K562 (cell line): ENCODE measurements at regions not wholly inside any gene's neighbourhood (a gene's known extent, or its start where the extent isn't known, plus 50 kb on each side); places are given as distances from the start of the nearest gene placed in this dataset.

ENCODE experiments used
- ATAC-seq: fragments of 200-7000 bp; cut with Tn5 transposase; 3 replicates; pipeline ENCODE4 v1.9.1; 2020; ENCODE audit warnings: moderate library complexity
- BruUV-seq: library from RNA; stranded (reverse); fragments of 400-500 nt; replicated peaks from 2 replicates; lab custom pipeline; 2021; lab: Mats Ljungman, UMichigan
- CTCF ChIA-PET: fragments of 300-600 bp; formaldehyde crosslinking; extraction: SDS; loops from one replicate; lab custom pipeline; 2021; ENCODE audit warnings: low intra/inter-chr PET ratio; lab: Yijun Ruan, JAX
- POLR2A ChIA-PET: fragments of 300-600, 350-650 bp; sonication (Branson Sonifier 250); formaldehyde crosslinking; extraction: SDS; loops from one replicate; lab custom pipeline; 2021; ENCODE audit warnings: antibody characterized with exemption, inconsistent platforms; lab: Yijun Ruan, JAX
- DNase-seq, 4 experiments: peaks; one replicate each; pipeline versions ENCODE4 v3.0.0 to v3.0.0-alpha.2; 2011 to 2018; ENCODE audit warnings: low spot score in 3 of 4, mixed read lengths in 3 of 4; ENCODE audit errors: extremely low read depth in 1 of 4
- FAIRE-seq: peaks from 2 replicates; lab custom pipeline; 2011; peaks lifted over from hg19 to GRCh38; lab: Jason Lieb, UNC
- H2AFZ ChIP-seq: 2 replicates; pipeline ENCODE4 v1.6.0; 2011; ENCODE audit warnings: low read depth, low read length, control low read depth, inconsistent platforms
- H3K27ac ChIP-seq: fragments of 200-600 bp; 3 replicates; pipeline ENCODE4 v1.8.0; 2011; ENCODE audit warnings: low read depth, mild to moderate bottlenecking, control low read depth, inconsistent platforms, low read length, moderate library complexity, mixed read lengths; ENCODE audit errors: extremely low read depth
- H3K27me3 ChIP-seq, 2 experiments: fragments of 300-600 bp in 1 of 2; 2 replicates in 1 of 2; 3 replicates in 1 of 2; pipeline versions ENCODE4 v1.6.0 to v1.8.0; 2011; ENCODE audit warnings: inconsistent platforms in 2 of 2, low read length in 2 of 2, mild to moderate bottlenecking in 1 of 2, mixed read lengths in 1 of 2, moderate library complexity in 1 of 2; ENCODE audit not compliant: control insufficient read depth in 2 of 2, insufficient read depth in 2 of 2
- H3K36me3 ChIP-seq: fragments of 300-600 bp; 3 replicates; pipeline ENCODE4 v1.8.0; 2011; ENCODE audit warnings: mild to moderate bottlenecking, low read length, inconsistent platforms; ENCODE audit not compliant: control insufficient read depth, insufficient read depth
- H3K4me1 ChIP-seq, 2 experiments: fragments of 200-600 bp in 1 of 2; replicated peaks in 1 of 2; 2 replicates in 1 of 2; 3 replicates in 1 of 2; pipeline versions ENCODE4 v1.5.1 to v1.8.0; 2011; ENCODE audit warnings: inconsistent platforms in 2 of 2, low read length in 2 of 2, mild to moderate bottlenecking in 1 of 2, mixed read lengths in 1 of 2, moderate library complexity in 1 of 2; ENCODE audit not compliant: control insufficient read depth in 2 of 2, insufficient read depth in 2 of 2
- H3K4me2 ChIP-seq: 2 replicates; pipeline ENCODE4 v1.6.1; 2011; ENCODE audit warnings: low read length, control low read depth, inconsistent platforms, mixed read lengths; ENCODE audit not compliant: insufficient read depth
- H3K4me3 ChIP-seq: fragments of 200-600 bp; sonication (generic), shearing (Covaris generic); 2 replicates; pipeline ENCODE4 v1.5.1; 2016; ENCODE audit warnings: control low read depth, inconsistent platforms
- H3K79me2 ChIP-seq: fragments of 200-600 bp; 3 replicates; pipeline ENCODE4 v1.8.0; 2011; ENCODE audit warnings: low read length, inconsistent platforms; ENCODE audit not compliant: control insufficient read depth, insufficient read depth
- H3K9ac ChIP-seq, 2 experiments: 2 replicates each; pipeline versions ENCODE4 v1.6.0 to v1.6.1; 2011; ENCODE audit warnings: low read depth in 2 of 2, low read length in 2 of 2, control low read depth in 1 of 2, inconsistent platforms in 1 of 2, mild to moderate bottlenecking in 1 of 2, mixed read lengths in 1 of 2; ENCODE audit not compliant: insufficient read depth in 1 of 2
- H3K9me1 ChIP-seq: one replicate; pipeline ENCODE4 v1.6.0; 2011; ENCODE audit warnings: inconsistent platforms, mild to moderate bottlenecking, low read length, moderate library complexity; ENCODE audit not compliant: control insufficient read depth, insufficient read depth
- H3K9me3 ChIP-seq: replicated peaks from 2 replicates; pipeline ENCODE4 v1.5.1; 2011; ENCODE audit warnings: low read depth, low read length, inconsistent platforms; ENCODE audit not compliant: control insufficient read depth, insufficient read depth
- H4K20me1 ChIP-seq: replicated peaks from 2 replicates; pipeline ENCODE4 v1.6.1; 2011; ENCODE audit warnings: low read length, inconsistent platforms, mixed read lengths; ENCODE audit not compliant: control insufficient read depth, insufficient read depth
- BMI1 ChIP-seq: fragments of 150-350 bp; IDR thresholded peaks from 2 replicates; pipeline ENCODE4 v1.6.1; 2014; ENCODE audit warnings: low read length
- CHD4 ChIP-seq: fragments of 200-600 bp; sonication (generic); IDR thresholded peaks from 3 replicates; pipeline ENCODE4 v1.6.1; 2012; ENCODE audit warnings: low read depth, mild to moderate bottlenecking, mixed read lengths, low read length, inconsistent platforms; ENCODE audit not compliant: insufficient read depth, insufficient replicate concordance, poor library complexity, severe bottlenecking
- CTBP1 ChIP-seq: fragments of 450-650 bp; IDR thresholded peaks from 2 replicates; pipeline ENCODE4 v1.6.1; 2016; ENCODE audit warnings: borderline replicate concordance
- HDAC6 ChIP-seq: IDR thresholded peaks from 2 replicates; pipeline ENCODE4 v1.6.1; 2012; ENCODE audit warnings: low read depth, mild to moderate bottlenecking, control low read depth, inconsistent platforms, low read length, moderate library complexity
- POLR2A ChIP-seq: fragments of 450-650 bp; conservative IDR thresholded peaks from 2 replicates; pipeline ENCODE4 v1.6.1; 2016
- POLR2B ChIP-seq: fragments of 450-650 bp; IDR thresholded peaks from 2 replicates; pipeline ENCODE4 v1.6.1; 2018; ENCODE audit warnings: low read depth; ENCODE audit not compliant: partially characterized antibody
- RBFOX2 ChIP-seq: fragments of 200-400 bp; formaldehyde crosslinking; IDR thresholded peaks from 2 replicates; pipeline ENCODE4 v1.6.1; 2017; ENCODE audit warnings: low read depth, mild to moderate bottlenecking, low read length, moderate library complexity
- RFX5 ChIP-seq: IDR thresholded peaks from 2 replicates; pipeline ENCODE4 v1.6.1; 2011; ENCODE audit warnings: low read depth, mild to moderate bottlenecking, improper control_type of control experiment, low read length
- ZNF766 ChIP-seq: fragments of 200-800 bp; sonication (Bioruptor generic); conservative IDR thresholded peaks from 2 replicates; pipeline ENCODE4 v1.6.1; 2016; ENCODE audit warnings: missing genetic modification characterization, missing compliant biosample characterization
- ZNF79 ChIP-seq: fragments of 250-450 bp; sonication (Bioruptor Pico); IDR thresholded peaks from 2 replicates; pipeline ENCODE4 v1.4.0; 2020; ENCODE audit warnings: low read depth, mild to moderate bottlenecking, moderate library complexity
- in situ Hi-C: fragments of 300-500 bp; cut with MboI; formaldehyde crosslinking; loops from 4 replicates; pipeline ENCODE4 v1.15.0; 2018; ENCODE audit warnings: inconsistent platforms, mixed read lengths
- intact Hi-C: fragments of 100-400 bp; cut with micrococcal nuclease; formaldehyde crosslinking; loops from 2 replicates; pipeline ENCODE4 v1.14.2; 2022
- TF ChIP-seq, protein P1 (sequence below): sonication (generic); formaldehyde crosslinking; IDR thresholded peaks from 2 replicates; pipeline ENCODE4 v1.8.0; 2023; ENCODE audit warnings: missing genetic modification reagents, mild to moderate bottlenecking, borderline replicate concordance
- TF ChIP-seq, protein P2 (sequence below): sonication (generic); formaldehyde crosslinking; IDR thresholded peaks from 2 replicates; pipeline ENCODE4 v1.8.0; 2022; ENCODE audit warnings: missing genetic modification reagents, mild to moderate bottlenecking, moderate library complexity, borderline replicate concordance
- TF ChIP-seq, protein P3 (sequence below): fragments of 450-650 bp; formaldehyde crosslinking; conservative IDR thresholded peaks from 2 replicates; pipeline ENCODE4 v1.4.0; 2022; ENCODE audit warnings: mild to moderate bottlenecking, missing genetic modification characterization

DNA sequence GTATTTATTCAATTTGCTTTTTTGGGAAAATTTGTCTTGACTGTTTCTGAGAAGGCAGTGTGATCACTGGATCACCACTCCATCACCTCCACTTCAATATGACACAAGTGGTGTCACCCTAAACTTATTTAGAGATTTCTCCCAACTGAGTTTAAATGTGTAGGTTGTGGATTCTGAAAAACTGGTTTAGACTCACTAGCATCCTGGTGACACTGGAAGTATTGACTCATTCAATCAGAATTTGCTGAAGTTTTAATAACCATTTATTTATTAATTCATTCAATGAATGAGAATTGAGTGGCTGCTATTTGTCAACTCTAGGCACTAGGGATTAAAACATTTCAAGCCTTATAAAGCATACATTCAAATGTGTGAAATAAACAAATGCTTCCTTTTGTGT lies 819.1 kb upstream of the EPHA5 start:
- Histone ChIP-seq H3K4me3 (no peak overlapping the region), H3K79me2 (no peaks in the 10 kb centered on the region), H3K4me1 (no peaks in the 10 kb centered on the region), H3K9me1 (no peaks in the 10 kb centered on the region), H3K27ac (no peak overlapping the region), H3K36me3 (no peaks in the 10 kb centered on the region), H3K27me3 (no peaks in the 10 kb centered on the region), H2AFZ (no peak overlapping the region), H3K4me2 (no peak overlapping the region), H4K20me1 (no peaks in the 10 kb centered on the region), H3K9me3 (peaks cover 4% of the 10 kb centered on the region; the same call in 1 of the 2 replicates), H3K9ac (no peak overlapping the region)
- FAIRE-seq (no peak), ATAC-seq (no peak), DNase-seq (no peak)
- in situ Hi-C loops: no loop called here
- POLR2A ChIA-PET: no interaction called here
- intact Hi-C loops: no loop called here
- CTCF ChIA-PET: no interaction called here
- no TSS peak for BruUV-seq
- TF ChIP-seq RBFOX2 (no peak), CTBP1 (no peak), RFX5 (no peak), CHD4 (no peak), HDAC6 (no peak), POLR2B (no peak), ZNF766 (CRISPR knock-in tag) (no peak), POLR2A (no peak), BMI1 (no peak), ZNF79 (no peak)
- TF ChIP-seq, protein P1, sequence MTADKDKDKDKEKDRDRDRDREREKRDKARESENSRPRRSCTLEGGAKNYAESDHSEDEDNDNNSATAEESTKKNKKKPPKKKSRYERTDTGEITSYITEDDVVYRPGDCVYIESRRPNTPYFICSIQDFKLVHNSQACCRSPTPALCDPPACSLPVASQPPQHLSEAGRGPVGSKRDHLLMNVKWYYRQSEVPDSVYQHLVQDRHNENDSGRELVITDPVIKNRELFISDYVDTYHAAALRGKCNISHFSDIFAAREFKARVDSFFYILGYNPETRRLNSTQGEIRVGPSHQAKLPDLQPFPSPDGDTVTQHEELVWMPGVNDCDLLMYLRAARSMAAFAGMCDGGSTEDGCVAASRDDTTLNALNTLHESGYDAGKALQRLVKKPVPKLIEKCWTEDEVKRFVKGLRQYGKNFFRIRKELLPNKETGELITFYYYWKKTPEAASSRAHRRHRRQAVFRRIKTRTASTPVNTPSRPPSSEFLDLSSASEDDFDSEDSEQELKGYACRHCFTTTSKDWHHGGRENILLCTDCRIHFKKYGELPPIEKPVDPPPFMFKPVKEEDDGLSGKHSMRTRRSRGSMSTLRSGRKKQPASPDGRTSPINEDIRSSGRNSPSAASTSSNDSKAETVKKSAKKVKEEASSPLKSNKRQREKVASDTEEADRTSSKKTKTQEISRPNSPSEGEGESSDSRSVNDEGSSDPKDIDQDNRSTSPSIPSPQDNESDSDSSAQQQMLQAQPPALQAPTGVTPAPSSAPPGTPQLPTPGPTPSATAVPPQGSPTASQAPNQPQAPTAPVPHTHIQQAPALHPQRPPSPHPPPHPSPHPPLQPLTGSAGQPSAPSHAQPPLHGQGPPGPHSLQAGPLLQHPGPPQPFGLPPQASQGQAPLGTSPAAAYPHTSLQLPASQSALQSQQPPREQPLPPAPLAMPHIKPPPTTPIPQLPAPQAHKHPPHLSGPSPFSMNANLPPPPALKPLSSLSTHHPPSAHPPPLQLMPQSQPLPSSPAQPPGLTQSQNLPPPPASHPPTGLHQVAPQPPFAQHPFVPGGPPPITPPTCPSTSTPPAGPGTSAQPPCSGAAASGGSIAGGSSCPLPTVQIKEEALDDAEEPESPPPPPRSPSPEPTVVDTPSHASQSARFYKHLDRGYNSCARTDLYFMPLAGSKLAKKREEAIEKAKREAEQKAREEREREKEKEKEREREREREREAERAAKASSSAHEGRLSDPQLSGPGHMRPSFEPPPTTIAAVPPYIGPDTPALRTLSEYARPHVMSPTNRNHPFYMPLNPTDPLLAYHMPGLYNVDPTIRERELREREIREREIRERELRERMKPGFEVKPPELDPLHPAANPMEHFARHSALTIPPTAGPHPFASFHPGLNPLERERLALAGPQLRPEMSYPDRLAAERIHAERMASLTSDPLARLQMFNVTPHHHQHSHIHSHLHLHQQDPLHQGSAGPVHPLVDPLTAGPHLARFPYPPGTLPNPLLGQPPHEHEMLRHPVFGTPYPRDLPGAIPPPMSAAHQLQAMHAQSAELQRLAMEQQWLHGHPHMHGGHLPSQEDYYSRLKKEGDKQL (CRISPR knock-in tag): no peak
- TF ChIP-seq, protein P2, sequence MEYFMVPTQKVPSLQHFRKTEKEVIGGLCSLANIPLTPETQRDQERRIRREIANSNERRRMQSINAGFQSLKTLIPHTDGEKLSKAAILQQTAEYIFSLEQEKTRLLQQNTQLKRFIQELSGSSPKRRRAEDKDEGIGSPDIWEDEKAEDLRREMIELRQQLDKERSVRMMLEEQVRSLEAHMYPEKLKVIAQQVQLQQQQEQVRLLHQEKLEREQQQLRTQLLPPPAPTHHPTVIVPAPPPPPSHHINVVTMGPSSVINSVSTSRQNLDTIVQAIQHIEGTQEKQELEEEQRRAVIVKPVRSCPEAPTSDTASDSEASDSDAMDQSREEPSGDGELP (CRISPR knock-in tag): no peak
- TF ChIP-seq, protein P3, sequence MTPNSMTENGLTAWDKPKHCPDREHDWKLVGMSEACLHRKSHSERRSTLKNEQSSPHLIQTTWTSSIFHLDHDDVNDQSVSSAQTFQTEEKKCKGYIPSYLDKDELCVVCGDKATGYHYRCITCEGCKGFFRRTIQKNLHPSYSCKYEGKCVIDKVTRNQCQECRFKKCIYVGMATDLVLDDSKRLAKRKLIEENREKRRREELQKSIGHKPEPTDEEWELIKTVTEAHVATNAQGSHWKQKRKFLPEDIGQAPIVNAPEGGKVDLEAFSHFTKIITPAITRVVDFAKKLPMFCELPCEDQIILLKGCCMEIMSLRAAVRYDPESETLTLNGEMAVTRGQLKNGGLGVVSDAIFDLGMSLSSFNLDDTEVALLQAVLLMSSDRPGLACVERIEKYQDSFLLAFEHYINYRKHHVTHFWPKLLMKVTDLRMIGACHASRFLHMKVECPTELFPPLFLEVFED: no peak
